MCF 10A (cell line): ENCODE measurements at regions not wholly inside any gene's neighbourhood (a gene's known extent, or its start where the extent isn't known, plus 50 kb on each side); places are given as distances from the start of the nearest gene placed in this dataset.

ENCODE experiments used
- BruUV-seq: library from RNA; stranded (reverse); fragments of 400-500 nt; replicated peaks from 2 replicates; lab custom pipeline; 2021; lab: Mats Ljungman, UMichigan
- CTCF ChIA-PET: fragments of 300-600 bp; sonication (Branson Sonifier 250); formaldehyde crosslinking; extraction: SDS; loops from one replicate; lab custom pipeline; 2021; ENCODE audit warnings: antibody characterized with exemption, inconsistent platforms; lab: Yijun Ruan, JAX
- POLR2A ChIA-PET: fragments of 300-600, 350-650 bp; sonication (Branson Sonifier 250); formaldehyde crosslinking; extraction: SDS; loops from one replicate; lab custom pipeline; 2020; ENCODE audit warnings: antibody characterized with exemption, inconsistent platforms; lab: Yijun Ruan, JAX
- DNase-seq: peaks from one replicate; pipeline ENCODE4 v3.0.0-alpha.2; 2018; ENCODE audit not compliant: unreplicated experiment
- H3K27ac Mint-ChIP-seq: one replicate; pipeline ENCODE4 v1.8.0; 2022; ENCODE audit warnings: mild to moderate bottlenecking, low read depth, mixed read lengths; ENCODE audit not compliant: unreplicated experiment
- H3K27me3 Mint-ChIP-seq: one replicate; pipeline ENCODE4 v1.8.0; 2022; ENCODE audit warnings: mixed read lengths; ENCODE audit not compliant: insufficient read depth, unreplicated experiment
- H3K36me3 Mint-ChIP-seq: one replicate; pipeline ENCODE4 v1.8.0; 2022; ENCODE audit warnings: mild to moderate bottlenecking, moderate library complexity, mixed read lengths; ENCODE audit not compliant: insufficient read depth, unreplicated experiment
- H3K4me1 Mint-ChIP-seq: one replicate; pipeline ENCODE4 v1.8.0; 2022; ENCODE audit warnings: mixed read lengths; ENCODE audit not compliant: insufficient read depth, unreplicated experiment
- H3K4me3 Mint-ChIP-seq: one replicate; pipeline ENCODE4 v1.8.0; 2022; ENCODE audit warnings: mild to moderate bottlenecking, moderate library complexity, mixed read lengths; ENCODE audit not compliant: unreplicated experiment
- H3K9me3 Mint-ChIP-seq: one replicate; pipeline ENCODE4 v1.8.0; 2022; ENCODE audit warnings: mixed read lengths; ENCODE audit not compliant: unreplicated experiment
- CTCF ChIP-seq: fragments of 200-600 bp; IDR thresholded peaks from one replicate; pipeline ENCODE4 v1.8.0; 2022; ENCODE audit warnings: antibody characterized with exemption, mild to moderate bottlenecking; ENCODE audit not compliant: unreplicated experiment
- intact Hi-C: fragments of 100-400 bp; cut with micrococcal nuclease; formaldehyde crosslinking; loops from 2 replicates; pipeline ENCODE4 v1.14.1; 2022

DNA sequence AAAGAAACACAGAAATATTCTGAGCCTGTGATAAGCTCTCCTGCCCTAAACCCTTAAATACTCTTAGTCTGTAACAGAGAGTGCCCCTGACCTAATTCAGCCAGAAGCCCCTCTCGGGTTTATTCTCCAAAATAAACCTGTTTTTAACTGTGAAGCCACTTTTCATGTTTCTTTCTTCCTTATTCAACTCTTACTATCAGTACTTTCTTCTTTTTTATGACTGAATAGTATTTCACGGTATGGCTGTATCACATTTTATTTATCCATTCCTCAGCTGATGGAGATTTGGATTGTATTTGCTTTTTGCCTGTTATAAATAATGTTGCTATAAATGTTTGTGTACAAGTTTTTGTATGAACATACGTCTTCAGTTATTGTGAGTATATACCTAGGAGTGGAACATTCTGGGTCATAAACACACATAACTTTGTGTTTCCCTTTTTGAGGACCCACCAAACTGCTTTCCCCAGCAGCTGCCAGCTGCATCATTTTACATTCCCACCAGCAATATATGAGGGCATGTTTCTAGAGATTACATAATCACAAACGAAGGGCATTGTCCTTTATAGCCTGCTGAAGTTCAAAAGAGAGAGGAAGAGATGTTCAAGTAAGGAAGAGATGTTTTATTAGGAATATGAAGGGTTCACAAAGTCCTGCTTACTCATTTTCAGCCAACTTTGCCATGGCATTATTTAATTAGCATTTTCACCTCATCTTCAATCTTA lies 199.4 kb upstream of the NUDT4 start:
- POLR2A ChIA-PET: interaction anchor here (0.7 kb wide), 1 partner anchor 19 kb away, joined by 3 read pairs; no protein-coding TSS in a partner anchor
- H3K4me3 Mint-ChIP-seq: no peak overlapping the region
- DNase-seq: no peak
- no peak for TF ChIP-seq CTCF
- no peaks in the 10 kb centered on the region for H3K36me3 Mint-ChIP-seq
- no peaks in the 10 kb centered on the region for H3K4me1 Mint-ChIP-seq
- intact Hi-C loops: no loop called here
- no peaks in the 10 kb centered on the region for H3K27me3 Mint-ChIP-seq
- CTCF ChIA-PET: interaction anchor here (0.5 kb wide), 1 partner anchor 81 kb away, joined by 3 read pairs; no protein-coding TSS in a partner anchor
- BruUV-seq: no TSS peak
- H3K27ac Mint-ChIP-seq: no peak overlapping the region
- no peaks in the 10 kb centered on the region for H3K9me3 Mint-ChIP-seq

DNA sequence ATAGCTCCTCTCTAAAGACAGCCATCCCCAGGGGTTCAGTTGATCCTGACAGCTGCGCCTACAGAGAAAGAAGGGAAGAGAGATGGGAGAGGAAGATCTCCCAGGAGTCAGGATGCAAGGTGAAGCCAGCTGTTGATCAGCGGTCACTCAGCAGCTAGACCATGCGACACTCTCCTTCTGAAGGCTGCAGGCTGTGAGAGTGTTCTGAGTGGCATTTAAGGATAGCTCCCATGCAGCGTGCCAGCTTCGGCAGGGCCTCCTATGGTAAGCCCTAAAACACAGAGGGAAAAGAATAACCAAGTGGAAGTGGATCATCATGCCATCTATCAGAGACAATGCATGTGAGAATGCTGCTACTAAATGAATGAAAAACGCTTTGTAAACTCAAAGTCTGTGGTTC lies 197.9 kb upstream of the NUDT4 start:
- Mint-ChIP-seq H3K27ac (no peak overlapping the region), H3K36me3 (no peaks in the 10 kb centered on the region), H3K27me3 (no peaks in the 10 kb centered on the region), H3K4me1 (peaks cover 8% of the 10 kb centered on the region), H3K4me3 (no peak overlapping the region), H3K9me3 (no peaks in the 10 kb centered on the region)
- POLR2A ChIA-PET: interaction anchor here (0.5 to 1.6 kb wide), 2 partner anchors 9 to 64 kb away, joined by 3 to 5 read pairs; no protein-coding TSS in a partner anchor
- no TSS peak for BruUV-seq
- CTCF ChIA-PET: no interaction called here
- DNase-seq: no peak
- intact Hi-C loops: no loop called here
- no peak for TF ChIP-seq CTCF

DNA sequence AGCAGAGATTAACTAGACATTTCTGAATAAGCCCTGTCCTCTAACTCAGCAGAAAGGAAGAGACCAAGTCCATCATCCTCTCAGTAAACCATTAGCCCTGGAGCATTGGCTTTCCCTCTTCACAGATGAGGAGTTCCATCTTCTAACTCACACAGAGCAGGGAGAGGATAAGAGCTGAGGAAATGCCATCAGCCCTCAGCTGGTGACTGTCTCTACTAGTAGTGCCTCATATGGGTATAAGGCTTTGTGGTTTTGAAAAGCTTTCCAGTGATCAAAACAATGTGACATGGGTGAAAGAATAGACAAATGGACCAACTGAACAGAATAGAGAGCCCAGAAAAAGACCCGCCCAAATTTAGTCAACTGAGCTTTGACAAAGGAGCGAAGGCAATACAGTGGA lies 197.2 kb upstream of the NUDT4 start:
- H3K36me3 Mint-ChIP-seq: no peaks in the 10 kb centered on the region
- POLR2A ChIA-PET: interaction anchor here (1.6 kb wide), 1 partner anchor 64 kb away, joined by 5 read pairs; no protein-coding TSS in a partner anchor
- H3K9me3 Mint-ChIP-seq: no peaks in the 10 kb centered on the region
- intact Hi-C loops: no loop called here
- BruUV-seq: no TSS peak
- H3K27ac Mint-ChIP-seq: no peak overlapping the region
- H3K4me3 Mint-ChIP-seq: no peak overlapping the region
- no peak for DNase-seq
- no peaks in the 10 kb centered on the region for H3K27me3 Mint-ChIP-seq
- TF ChIP-seq CTCF: no peak
- CTCF ChIA-PET: no interaction called here
- peaks cover 9% of the 10 kb centered on the region for H3K4me1 Mint-ChIP-seq

GRCh38 chr12:93181409-93181965 lies 196.2 kb upstream of the NUDT4 start:
- BruUV-seq: no TSS peak
- intact Hi-C loops: no loop called here
- no peak overlapping the region for H3K4me3 Mint-ChIP-seq
- ChIA-PET CTCF (no interaction called here), POLR2A (interaction anchor here (1.6 kb wide), 1 partner anchor 63 kb away, joined by 5 read pairs; no protein-coding TSS in a partner anchor)
- H3K9me3 Mint-ChIP-seq: no peaks in the 10 kb centered on the region
- no peak for TF ChIP-seq CTCF
- H3K27ac Mint-ChIP-seq: no peak overlapping the region
- DNase-seq: no peak
- peaks cover 9% of the 10 kb centered on the region for H3K4me1 Mint-ChIP-seq
- H3K27me3 Mint-ChIP-seq: no peaks in the 10 kb centered on the region
- no peaks in the 10 kb centered on the region for H3K36me3 Mint-ChIP-seq
